ENCODE measurements at regions not wholly inside any gene's neighbourhood (a gene's known extent, or its start where the extent isn't known, plus 50 kb on each side); places are given as distances from the start of the nearest gene placed in this dataset.
A peak's percentile ranks its signal among the peaks of the same experiment; 100 is the strongest.

DNA sequence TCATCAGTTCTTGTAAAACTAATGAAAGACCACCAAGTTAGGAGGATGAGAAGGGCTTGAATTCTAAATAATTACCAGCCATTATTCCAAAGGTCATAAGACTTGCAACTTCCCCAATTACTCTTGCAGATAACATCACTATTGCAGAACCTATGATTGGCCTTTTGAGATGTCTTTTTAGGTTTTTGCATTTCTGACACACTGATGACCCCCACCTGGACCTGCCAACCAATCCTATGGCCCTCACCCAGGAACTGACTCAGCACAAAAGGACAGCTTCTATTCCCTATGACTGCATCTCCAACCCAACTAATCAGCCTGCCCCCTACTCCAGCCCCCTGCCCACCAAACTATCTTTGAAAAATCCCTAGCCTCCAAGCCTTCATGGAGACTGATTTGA lies 111.5 kb upstream of the COPS8 start:
- 0 out of 2 replicates have a peak, but pooled peaks have one; percentile 9 for TF ChIP-seq ZNF316 (IDR thresholded peaks at IDR 0.05)
- no peak for TF ChIP-seq KLF10 (CRISPR knock-in tag; IDR thresholded peaks at IDR 0.05)
- no peak for TF ChIP-seq KLF16 (IDR thresholded peaks at IDR 0.05)
- Histone ChIP-seq H3K4me1 (replicated peaks in 1 of 2; ENCODE audit: control insufficient read depth in 2 of 2, insufficient read depth in 2 of 2, low read length in 2 of 2) (no peaks in the 10 kb centered on the region), H3K27me3 (ENCODE audit: control insufficient read depth in 2 of 2, insufficient read depth in 2 of 2, low read length in 2 of 2) (peaks cover 0 to 24% of the 10 kb centered on the region in 2 experiments; a peak in 2 of 5 replicates), H3K36me3 (ENCODE audit: control insufficient read depth, insufficient read depth, low read length) (no peaks in the 10 kb centered on the region), H3K4me2 (ENCODE audit: insufficient read depth, low read length) (no peak overlapping the region), H3K9me1 (ENCODE audit: control insufficient read depth, insufficient read depth, low read length) (no peaks in the 10 kb centered on the region), H3K4me3 (no peak overlapping the region), H3K9ac (ENCODE audit: insufficient read depth in 1 of 2, low read depth in 2 of 2, low read length in 2 of 2) (no peak overlapping the region), H3K9me3 (replicated peaks; ENCODE audit: control insufficient read depth, insufficient read depth, low read depth, low read length) (no peaks in the 10 kb centered on the region), H2AFZ (ENCODE audit: low read depth, low read length) (no peak overlapping the region), H4K20me1 (replicated peaks; ENCODE audit: control insufficient read depth, insufficient read depth, low read length) (no peaks in the 10 kb centered on the region), H3K79me2 (ENCODE audit: control insufficient read depth, insufficient read depth, low read length) (no peaks in the 10 kb centered on the region), H3K27ac (ENCODE audit: extremely low read depth, low read depth, low read length) (no peak overlapping the region)
- CTCF ChIA-PET (ENCODE audit: low intra/inter-chr PET ratio): no interaction called here
- FAIRE-seq (no peak), DNase-seq (ENCODE audit: extremely low read depth in 1 of 4, low spot score in 3 of 4) (no peak), ATAC-seq (no peak)
- POLR2A ChIA-PET: interaction anchor here (1.1 kb wide), 1 partner anchor 15 kb away, joined by 3 read pairs; no protein-coding TSS in a partner anchor
- BruUV-seq (replicated peaks): no TSS peak
- intact Hi-C loops (cut with micrococcal nuclease) (no loop called here), in situ Hi-C loops (cut with MboI) (no loop called here)

DNA sequence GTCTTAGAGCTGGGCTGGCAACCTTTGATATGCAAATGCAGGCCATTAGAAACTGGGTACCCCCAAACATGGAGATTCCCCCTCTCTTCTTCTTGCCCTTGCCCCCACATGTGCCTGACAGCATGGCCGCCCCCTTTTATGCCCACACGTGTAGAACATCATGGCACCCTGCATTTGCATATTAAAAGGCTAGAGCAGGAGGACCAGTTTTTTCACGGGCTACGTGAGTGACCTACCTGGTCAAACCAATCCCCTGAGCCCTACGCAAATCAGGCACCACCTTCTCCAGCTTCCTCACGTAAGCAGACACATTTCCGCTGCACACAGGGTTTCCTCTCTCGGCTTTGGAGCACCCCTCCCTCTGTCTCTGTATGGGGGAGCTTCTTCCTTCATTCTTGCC lies 110.9 kb upstream of the COPS8 start:
- Histone ChIP-seq H3K4me2 (ENCODE audit: insufficient read depth, low read length) (no peak overlapping the region), H3K9me3 (replicated peaks; ENCODE audit: control insufficient read depth, insufficient read depth, low read depth, low read length) (no peaks in the 10 kb centered on the region), H3K27ac (ENCODE audit: extremely low read depth, low read depth, low read length) (no peak overlapping the region), H3K36me3 (ENCODE audit: control insufficient read depth, insufficient read depth, low read length) (no peaks in the 10 kb centered on the region), H3K27me3 (ENCODE audit: control insufficient read depth in 2 of 2, insufficient read depth in 2 of 2, low read length in 2 of 2) (peaks cover 0 to 24% of the 10 kb centered on the region in 2 experiments; a peak in 2 of 5 replicates), H3K4me1 (replicated peaks in 1 of 2; ENCODE audit: control insufficient read depth in 2 of 2, insufficient read depth in 2 of 2, low read length in 2 of 2) (no peaks in the 10 kb centered on the region), H3K9me1 (ENCODE audit: control insufficient read depth, insufficient read depth, low read length) (no peaks in the 10 kb centered on the region), H3K4me3 (no peak overlapping the region), H2AFZ (ENCODE audit: low read depth, low read length) (no peak overlapping the region), H3K9ac (ENCODE audit: insufficient read depth in 1 of 2, low read depth in 2 of 2, low read length in 2 of 2) (no peak overlapping the region), H3K79me2 (ENCODE audit: control insufficient read depth, insufficient read depth, low read length) (no peaks in the 10 kb centered on the region), H4K20me1 (replicated peaks; ENCODE audit: control insufficient read depth, insufficient read depth, low read length) (no peaks in the 10 kb centered on the region)
- no peak for DNase-seq (ENCODE audit: extremely low read depth in 1 of 4, low spot score in 3 of 4)
- in situ Hi-C loops (cut with MboI) (no loop called here), intact Hi-C loops (cut with micrococcal nuclease) (no loop called here)
- ChIA-PET POLR2A (no interaction called here), CTCF (ENCODE audit: low intra/inter-chr PET ratio) (no interaction called here)
- no TSS peak for BruUV-seq (replicated peaks)
- 2% methylated on average over 8 of the region's 8 CpGs for WGBS (ENCODE audit: insufficient coverage, low coverage, missing lambda C conversion rate)
- FAIRE-seq: no peak
- ATAC-seq: no peak
- TF ChIP-seq ZNF124 (CRISPR knock-in tag; IDR thresholded peaks at IDR 0.05) (no peak), MEF2D (tag; conservative IDR thresholded peaks at IDR 0.05; ENCODE audit: low read depth) (no peak), ELF2 (CRISPR knock-in tag; IDR thresholded peaks at IDR 0.05) (no peak), FOXJ2 (tag; IDR thresholded peaks at IDR 0.05) (no peak), ARHGAP35 (IDR thresholded peaks at IDR 0.05; ENCODE audit: partially characterized antibody) (no peak), NFXL1 (CRISPR knock-in tag; IDR thresholded peaks at IDR 0.05) (no peak), NR2C2 (CRISPR knock-in tag; IDR thresholded peaks at IDR 0.05) (no peak), NR2C2 (tag; IDR thresholded peaks at IDR 0.05) (no peak)
- TF ChIP-seq, protein P1, sequence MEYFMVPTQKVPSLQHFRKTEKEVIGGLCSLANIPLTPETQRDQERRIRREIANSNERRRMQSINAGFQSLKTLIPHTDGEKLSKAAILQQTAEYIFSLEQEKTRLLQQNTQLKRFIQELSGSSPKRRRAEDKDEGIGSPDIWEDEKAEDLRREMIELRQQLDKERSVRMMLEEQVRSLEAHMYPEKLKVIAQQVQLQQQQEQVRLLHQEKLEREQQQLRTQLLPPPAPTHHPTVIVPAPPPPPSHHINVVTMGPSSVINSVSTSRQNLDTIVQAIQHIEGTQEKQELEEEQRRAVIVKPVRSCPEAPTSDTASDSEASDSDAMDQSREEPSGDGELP (CRISPR knock-in tag; IDR thresholded peaks at IDR 0.05; ENCODE audit: borderline replicate concordance): no peak
- TF ChIP-seq, protein P2, sequence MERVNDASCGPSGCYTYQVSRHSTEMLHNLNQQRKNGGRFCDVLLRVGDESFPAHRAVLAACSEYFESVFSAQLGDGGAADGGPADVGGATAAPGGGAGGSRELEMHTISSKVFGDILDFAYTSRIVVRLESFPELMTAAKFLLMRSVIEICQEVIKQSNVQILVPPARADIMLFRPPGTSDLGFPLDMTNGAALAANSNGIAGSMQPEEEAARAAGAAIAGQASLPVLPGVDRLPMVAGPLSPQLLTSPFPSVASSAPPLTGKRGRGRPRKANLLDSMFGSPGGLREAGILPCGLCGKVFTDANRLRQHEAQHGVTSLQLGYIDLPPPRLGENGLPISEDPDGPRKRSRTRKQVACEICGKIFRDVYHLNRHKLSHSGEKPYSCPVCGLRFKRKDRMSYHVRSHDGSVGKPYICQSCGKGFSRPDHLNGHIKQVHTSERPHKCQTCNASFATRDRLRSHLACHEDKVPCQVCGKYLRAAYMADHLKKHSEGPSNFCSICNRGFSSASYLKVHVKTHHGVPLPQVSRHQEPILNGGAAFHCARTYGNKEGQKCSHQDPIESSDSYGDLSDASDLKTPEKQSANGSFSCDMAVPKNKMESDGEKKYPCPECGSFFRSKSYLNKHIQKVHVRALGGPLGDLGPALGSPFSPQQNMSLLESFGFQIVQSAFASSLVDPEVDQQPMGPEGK (CRISPR knock-in tag; IDR thresholded peaks at IDR 0.05; ENCODE audit: borderline replicate concordance): no peak
- TF ChIP-seq, protein P3, sequence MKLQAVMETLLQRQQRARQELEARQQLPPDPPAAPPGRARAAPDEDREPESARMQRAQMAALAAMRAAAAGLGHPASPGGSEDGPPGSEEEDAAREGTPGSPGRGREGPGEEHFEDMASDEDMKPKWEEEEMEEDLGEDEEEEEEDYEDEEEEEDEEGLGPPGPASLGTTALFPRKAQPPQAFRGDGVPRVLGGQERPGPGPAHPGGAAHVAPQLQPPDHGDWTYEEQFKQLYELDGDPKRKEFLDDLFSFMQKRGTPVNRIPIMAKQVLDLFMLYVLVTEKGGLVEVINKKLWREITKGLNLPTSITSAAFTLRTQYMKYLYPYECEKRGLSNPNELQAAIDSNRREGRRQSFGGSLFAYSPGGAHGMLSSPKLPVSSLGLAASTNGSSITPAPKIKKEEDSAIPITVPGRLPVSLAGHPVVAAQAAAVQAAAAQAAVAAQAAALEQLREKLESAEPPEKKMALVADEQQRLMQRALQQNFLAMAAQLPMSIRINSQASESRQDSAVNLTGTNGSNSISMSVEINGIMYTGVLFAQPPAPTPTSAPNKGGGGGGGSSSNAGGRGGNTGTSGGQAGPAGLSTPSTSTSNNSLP (IDR thresholded peaks at IDR 0.05; ENCODE audit: borderline replicate concordance, low read depth, low read length): no peak

Measured in K562 (cell line).